ENCODE measurements at regions not wholly inside any gene's neighbourhood (a gene's known extent, or its start where the extent isn't known, plus 50 kb on each side); places are given as distances from the start of the nearest gene placed in this dataset.
"Not testable (repeated sequence)": the region's sequence is repeated elsewhere in the genome, so short reads cannot be mapped to it uniquely, and the experiment has no call there.

- DNase-seq (ENCODE audit: low read depth), result no peak
These were observed 406.0 kb downstream of the TSHZ3 start for GRCh38 chr19:30943101-30943843.

DNA sequence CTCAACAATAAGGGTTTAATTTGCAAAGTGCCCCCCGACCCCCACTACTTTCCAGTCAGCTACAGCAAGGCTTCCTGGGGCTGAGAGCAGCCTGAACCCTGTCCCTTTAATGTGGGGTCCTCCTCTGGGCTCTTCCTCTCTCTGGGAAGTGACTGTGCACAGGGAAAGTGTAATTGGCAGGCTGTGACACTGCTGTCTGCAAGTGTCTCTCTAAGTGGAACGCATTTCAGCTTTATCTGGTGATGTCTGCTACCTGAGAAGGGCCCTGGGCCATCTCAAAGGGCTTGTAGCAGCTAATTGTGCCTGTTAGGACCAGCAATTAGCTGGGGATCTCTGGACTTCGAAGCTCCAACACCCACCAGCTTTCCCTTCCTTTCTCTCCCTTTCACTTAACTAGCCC, 406.6 kb downstream of the TSHZ3 start:
- DNase-seq (ENCODE audit: low read depth), result no peak

DNA sequence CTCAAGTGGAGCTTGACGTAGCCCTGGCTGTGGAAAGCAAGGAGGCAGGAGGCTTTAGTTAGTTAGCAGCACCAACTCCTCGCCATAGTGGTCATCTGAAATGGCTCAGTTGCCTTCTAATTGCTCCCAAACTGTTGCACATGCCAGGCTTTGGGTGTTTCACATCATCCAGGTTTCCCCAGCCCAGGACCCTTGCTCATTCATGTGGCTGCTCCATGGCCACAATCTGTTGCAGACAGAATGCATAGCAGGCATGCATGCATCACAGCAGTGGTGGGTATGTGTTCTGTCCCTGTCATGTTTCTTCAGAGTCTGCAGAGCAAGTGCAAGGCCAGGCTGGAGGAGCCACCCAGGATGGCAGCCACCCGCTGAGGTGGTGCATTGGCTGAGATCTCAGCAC, 407.6 kb downstream of the TSHZ3 start:
- no peak for DNase-seq (ENCODE audit: low read depth)

DNA sequence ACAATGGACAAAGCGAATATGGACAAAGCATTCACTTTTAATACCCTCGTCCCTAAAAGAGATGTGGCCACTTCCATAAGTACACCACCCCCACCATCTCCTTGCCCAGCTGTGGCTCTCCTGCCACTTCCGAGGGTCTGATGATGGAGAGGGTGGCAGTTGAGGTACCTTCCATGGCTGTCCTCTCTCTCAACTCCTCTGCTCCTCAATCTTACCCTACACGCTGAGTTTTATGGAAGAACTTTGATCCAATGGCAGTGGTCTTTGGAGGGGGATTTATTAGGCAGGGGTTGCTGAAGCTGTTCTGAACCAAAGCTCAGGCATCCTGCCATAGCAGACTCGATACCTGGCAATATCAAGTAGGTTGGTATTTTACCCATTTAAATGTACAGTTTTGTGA, 413.0 kb downstream of the TSHZ3 start:
- no peak for DNase-seq (ENCODE audit: low read depth)

- no peak for DNase-seq (ENCODE audit: low read depth)
These were observed 414.1 kb downstream of the TSHZ3 start for GRCh38 chr19:30935146-30935545.

DNA sequence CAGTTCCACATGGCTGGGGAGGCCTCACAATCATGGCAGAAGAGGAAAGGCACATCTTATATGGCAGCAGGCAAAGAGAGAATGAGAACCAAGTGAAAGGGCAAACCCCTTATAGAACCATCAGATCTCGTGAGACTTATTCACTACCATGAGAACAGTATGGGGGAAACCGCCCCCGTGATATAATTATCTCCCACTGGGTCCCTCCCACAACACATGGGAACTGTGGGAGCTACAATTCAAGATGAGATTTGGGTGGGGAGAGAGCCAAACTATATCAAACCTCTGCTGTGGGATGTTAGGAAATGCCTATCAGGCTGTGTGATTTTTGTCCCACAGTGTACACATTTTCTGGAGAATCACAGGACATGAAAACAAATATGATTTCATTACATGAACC, 415.8 kb downstream of the TSHZ3 start:
- not testable (repeated sequence) for DNase-seq (ENCODE audit: low read depth)

DNA sequence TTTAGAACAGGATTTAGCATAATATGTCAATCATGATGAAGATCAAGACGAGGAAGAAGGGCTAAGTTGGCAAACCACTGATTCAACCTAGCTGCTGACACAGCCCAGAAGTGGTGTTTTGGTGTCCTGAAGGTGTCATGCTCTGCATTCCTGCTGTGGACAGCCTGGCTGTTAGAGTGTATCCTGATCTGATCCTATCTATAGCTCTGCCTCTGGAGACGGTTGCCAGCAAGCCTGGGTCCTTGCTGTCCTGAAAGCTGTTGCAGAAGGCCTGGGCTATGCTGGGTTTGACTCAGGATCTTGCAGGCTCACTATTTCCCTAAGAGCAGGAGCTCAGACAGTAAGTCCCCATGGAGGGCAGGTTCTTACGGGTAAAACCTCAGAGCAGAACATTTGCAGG, 416.4 kb downstream of the TSHZ3 start:
- DNase-seq (ENCODE audit: low read depth), result no peak

- DNase-seq (ENCODE audit: low read depth), result no peak
These were observed 418.1 kb downstream of the TSHZ3 start for GRCh38 chr19:30930941-30931706.

- no peak for DNase-seq (ENCODE audit: low read depth)
These were observed 421.5 kb downstream of the TSHZ3 start for GRCh38 chr19:30927705-30928104.

- no peak for DNase-seq (ENCODE audit: low read depth)
These were observed 424.6 kb downstream of the TSHZ3 start for GRCh38 chr19:30924670-30925069.

- no peak for DNase-seq (ENCODE audit: low read depth)
These were observed 425.1 kb downstream of the TSHZ3 start for GRCh38 chr19:30924069-30924636.

GRCh38 chr19:30923621-30924020, 425.6 kb downstream of the TSHZ3 start:
- no peak for DNase-seq (ENCODE audit: low read depth)

GRCh38 chr19:30923096-30923495, 426.1 kb downstream of the TSHZ3 start:
- no peak for DNase-seq (ENCODE audit: low read depth)

- no peak for DNase-seq (ENCODE audit: low read depth)
These were observed 429.0 kb downstream of the TSHZ3 start for GRCh38 chr19:30920222-30920621.

DNA sequence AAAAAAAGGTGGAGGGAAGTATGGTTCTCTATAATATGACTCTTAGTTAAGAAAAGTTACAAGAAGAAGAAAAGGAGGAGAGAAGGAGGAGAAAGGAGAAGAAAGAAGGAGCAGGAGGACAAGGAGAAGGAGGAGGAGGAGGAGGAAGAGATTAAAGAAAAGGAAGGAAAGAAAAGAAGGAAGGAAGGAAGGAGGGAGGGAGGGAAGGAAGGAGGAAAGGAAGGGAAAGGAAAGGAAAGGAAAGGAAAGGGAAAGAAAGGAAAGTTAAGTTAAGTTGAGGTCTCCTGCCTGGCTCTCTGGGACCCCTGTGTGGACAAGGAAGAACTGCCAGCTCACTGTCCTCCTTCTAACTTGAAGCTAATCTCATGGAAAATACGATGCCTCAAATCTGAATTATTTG, 429.5 kb downstream of the TSHZ3 start:
- DNase-seq (ENCODE audit: low read depth), result no peak

GRCh38 chr19:30916238-30916637, 433.0 kb downstream of the TSHZ3 start:
- no peak for DNase-seq (ENCODE audit: low read depth)

DNA sequence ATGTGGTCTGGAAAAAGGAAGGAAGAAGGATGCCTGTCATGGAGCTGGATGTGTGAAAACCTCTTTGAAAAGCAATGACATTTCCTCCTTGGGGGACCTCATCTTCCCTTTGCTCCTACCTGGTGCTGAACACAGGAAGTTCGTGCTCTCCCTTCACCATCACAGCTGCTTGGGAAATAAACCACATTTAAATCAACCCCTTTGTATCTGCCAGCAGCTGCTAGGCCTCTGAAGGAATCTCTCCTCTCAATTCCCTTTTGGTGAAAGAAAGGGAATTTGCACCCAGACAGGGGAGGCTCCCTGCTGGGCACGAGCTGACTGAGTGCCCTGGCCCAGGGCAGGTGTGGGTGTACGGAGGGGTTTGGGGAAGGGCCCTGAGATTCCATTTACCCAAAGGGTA, 437.7 kb downstream of the TSHZ3 start:
- no peak for DNase-seq (ENCODE audit: low read depth)

DNA sequence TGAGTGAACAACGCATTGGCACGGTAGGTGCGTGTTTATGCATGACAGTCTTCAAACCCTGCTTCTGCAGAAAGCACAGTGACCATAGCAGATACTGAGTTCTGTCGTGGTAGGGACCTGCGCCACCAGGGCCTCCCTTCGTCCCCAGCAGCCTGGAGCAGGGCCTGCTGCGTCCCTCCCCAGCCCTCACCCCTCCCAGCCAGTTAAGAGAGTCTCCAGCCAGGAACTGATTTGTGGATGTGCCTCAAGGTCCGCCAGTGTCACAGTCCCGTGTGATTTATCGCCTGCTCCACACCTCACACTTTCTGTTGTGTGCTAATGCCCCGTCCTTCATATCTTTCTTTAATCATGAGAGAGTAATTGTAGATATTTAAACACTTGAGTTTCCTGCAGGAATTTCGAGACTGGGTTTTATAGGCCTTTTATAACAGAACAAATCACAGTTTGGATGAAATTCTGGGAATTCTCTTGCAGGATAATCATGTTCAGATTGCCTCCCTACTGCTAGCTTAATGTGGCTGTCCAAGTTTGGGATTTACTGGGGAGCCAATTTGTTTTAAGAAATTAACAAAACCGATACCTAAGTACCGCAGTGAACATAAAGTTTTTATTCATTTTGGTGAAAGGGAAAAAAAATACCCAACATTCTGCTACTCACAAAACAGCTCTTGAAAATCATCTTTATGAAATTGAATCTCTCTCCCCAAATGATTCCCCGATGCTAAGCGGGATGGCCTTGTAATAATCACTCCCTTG, 438.6 kb downstream of the TSHZ3 start:
- DNase-seq (ENCODE audit: low read depth), result no peak

DNA sequence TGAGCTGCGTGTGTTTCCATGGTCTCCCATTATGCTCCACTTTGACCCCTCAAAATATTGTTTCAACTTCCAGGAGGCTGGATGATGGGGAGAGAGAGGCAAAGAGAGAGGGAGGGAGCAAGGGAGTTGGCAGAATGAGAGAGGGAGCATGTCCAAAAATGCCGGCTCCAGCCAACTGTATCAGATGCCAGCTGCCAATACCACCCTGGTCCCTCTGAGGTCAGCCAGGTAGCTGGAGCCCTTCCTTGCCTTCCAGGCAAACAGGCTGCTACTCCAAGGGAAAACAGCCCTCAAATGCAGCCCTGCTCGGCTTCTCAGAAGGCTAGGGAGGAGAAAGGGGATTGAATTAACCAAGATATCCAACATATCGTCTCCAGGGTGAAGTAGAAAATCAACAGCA, 440.0 kb downstream of the TSHZ3 start:
- DNase-seq (ENCODE audit: low read depth), result no peak

DNA sequence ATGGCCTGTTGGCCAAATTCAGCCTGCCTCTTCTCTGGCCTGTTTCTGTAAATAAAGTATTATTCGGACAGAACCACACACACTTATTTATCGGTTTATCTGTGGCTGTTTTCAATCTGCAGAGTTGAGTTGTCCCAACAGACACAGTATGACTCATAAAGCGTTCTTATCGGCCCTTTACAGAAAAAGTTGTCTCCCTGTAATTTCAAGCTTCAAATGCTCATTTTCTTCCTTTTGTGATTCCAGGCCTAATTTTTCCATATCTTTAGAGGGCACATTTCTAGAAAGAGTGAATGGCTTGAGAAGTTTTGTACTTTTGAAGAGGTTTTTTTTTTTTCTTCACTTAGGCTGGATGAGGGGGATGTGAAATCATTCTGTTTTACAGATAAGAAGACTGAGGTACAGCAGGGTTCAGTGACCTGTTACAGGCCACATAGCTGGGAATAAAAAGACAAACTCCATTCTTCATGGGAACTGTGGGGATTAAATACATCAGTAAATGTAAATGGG, 440.9 kb downstream of the TSHZ3 start:
- DNase-seq (ENCODE audit: low read depth), result no peak

GRCh38 chr19:30906871-30907270, 442.4 kb downstream of the TSHZ3 start:
- no peak for DNase-seq (ENCODE audit: low read depth)

DNA sequence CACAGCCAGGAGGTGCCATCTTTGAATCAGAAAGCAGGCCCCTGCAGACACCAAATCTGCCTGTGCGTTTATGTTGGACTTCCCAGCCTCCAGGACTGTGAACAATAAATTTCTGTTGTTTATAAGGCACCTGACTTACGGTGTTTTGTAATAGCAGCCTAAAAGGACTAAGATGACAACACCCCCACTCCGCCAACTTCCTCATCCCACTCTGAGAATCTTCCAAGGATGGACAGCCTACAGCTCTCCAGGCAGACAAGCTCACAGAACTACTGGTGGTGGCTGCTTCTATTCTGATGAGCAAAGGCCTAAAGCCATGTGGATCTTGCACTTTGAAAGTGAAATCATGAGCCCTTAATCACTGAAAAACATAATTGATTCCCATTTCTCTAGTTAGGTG, 449.2 kb downstream of the TSHZ3 start:
- no peak for DNase-seq (ENCODE audit: low read depth)
